GM21367 (cell line): ENCODE measurements at regions not wholly inside any gene's neighbourhood (a gene's known extent, or its start where the extent isn't known, plus 50 kb on each side); places are given as distances from the start of the nearest gene placed in this dataset.

Source experiments
- ATAC-seq: cut with Tn5 transposase; IDR thresholded peaks from one replicate; pipeline ENCODE4 v1.9.1; 2021; ENCODE audit not compliant: unreplicated experiment

GRCh38 chr10:59082249-59082648 is 94.2 kb upstream of the PHYHIPL start:
- no peak for ATAC-seq

- ATAC-seq, result no peak
These were observed 91.4 kb upstream of the PHYHIPL start for GRCh38 chr10:59085054-59085453.

- ATAC-seq, result no peak
These were observed 90.5 kb upstream of the PHYHIPL start for GRCh38 chr10:59085711-59086502.

DNA sequence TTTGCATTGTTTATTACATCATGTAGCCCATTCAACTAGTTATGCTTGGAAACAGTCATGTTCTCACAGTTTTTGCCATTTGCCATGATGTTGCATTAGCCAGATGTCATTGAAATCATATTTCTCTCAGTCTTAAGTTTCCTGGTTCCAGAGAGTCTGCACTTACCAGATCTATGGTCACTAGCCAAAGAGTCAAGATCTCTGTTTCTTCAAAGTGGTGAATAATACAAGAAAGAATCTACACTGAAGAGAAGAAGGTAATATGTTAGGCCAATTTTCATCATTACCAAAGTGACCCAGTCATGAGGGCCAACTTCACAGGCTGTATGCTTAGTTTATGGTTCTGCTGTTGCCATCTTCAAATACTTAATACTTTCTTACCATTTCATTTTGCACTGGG is 89.0 kb upstream of the PHYHIPL start:
- no peak for ATAC-seq

- no peak for ATAC-seq
These were observed 87.4 kb upstream of the PHYHIPL start for GRCh38 chr10:59088912-59089573.

GRCh38 chr10:59090817-59091622 is 85.4 kb upstream of the PHYHIPL start:
- no peak for ATAC-seq

- ATAC-seq, result no peak
These were observed 83.0 kb upstream of the PHYHIPL start for GRCh38 chr10:59093461-59093860.

GRCh38 chr10:59096631-59097030 is 79.8 kb upstream of the PHYHIPL start:
- ATAC-seq, result no peak

DNA sequence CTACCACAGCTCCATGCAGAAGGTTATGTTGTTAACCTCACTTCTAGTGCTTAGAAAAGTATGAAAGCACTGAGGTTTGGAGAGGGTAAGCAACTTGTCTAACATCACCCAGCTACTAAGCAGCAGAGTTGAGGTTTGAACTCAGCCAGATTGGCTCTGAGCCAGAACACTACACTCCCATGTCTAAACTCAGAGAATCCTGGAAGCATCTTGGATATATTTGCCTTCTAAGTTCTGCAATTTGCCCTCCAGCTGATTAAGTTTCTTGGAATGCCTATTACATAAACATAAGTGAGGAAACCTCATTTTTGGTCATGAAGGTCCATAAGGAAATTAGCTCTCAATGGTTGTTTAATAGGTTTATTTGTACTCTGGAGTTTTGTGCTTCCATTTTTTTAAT is 78.1 kb upstream of the PHYHIPL start:
- no peak for ATAC-seq

- no peak for ATAC-seq
These were observed 77.5 kb upstream of the PHYHIPL start for GRCh38 chr10:59098831-59099452.

DNA sequence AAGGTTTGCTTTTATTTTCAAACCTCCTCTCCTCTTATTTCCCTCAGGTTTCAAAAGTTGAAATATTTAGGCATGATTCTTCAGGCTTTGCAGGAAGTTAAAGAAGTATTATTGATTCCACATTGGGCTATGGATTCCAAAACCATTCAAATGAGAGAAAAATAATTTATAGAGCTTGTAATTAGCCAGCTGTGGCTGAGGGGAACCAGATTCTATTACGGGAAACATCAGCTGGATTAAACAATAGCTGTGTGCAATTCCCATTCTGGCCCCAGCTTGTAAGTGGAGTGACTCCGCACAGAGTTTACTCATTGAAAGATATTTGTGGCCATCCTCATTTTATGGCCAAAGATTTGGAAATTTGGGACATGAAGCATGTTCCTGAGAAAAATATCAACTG is 77.0 kb upstream of the PHYHIPL start:
- ATAC-seq, result no peak

DNA sequence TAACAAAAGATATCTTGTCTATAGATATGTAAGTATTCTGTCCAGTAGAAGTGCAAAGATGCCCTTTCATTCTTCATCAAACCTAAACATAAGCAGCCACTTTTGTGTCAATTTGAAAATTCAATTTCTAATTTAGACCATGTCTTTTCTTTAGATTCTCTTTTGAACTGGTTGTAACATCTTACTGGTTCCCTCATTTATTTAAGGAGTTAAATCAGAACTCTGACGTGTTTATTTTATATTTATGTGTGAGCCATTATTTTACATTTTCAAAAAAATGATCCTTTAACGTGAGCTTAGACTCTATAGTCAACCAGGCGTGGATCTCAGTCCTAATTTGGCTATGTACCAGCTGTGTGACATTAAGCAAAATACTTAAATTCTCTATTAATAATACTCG is 74.0 kb upstream of the PHYHIPL start:
- no peak for ATAC-seq

DNA sequence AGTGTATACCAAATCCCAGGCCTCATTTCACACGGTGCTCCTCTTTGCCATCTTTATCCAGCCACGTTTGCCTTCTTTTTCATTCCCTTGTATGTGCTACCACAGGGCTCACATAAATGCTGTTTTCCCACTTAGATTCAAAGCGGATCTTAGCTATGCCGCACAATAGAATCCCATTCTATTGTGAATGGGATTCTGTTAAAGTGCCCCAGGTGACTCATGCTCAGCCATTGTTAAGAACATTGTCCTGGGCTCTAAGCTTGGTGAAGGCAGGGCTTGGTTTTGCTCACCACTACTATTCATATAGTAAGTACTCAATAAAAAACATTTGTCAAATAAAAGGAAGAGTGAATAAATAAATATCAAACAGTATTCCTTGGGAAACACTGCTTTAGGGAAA is 72.3 kb upstream of the PHYHIPL start:
- no peak for ATAC-seq

GRCh38 chr10:59106441-59106840 is 70.0 kb upstream of the PHYHIPL start:
- no peak for ATAC-seq

- ATAC-seq, result no peak
These were observed 69.3 kb upstream of the PHYHIPL start for GRCh38 chr10:59107147-59107546.

- no peak for ATAC-seq
These were observed 68.1 kb upstream of the PHYHIPL start for GRCh38 chr10:59108296-59108870.

GRCh38 chr10:59108886-59109288 is 67.6 kb upstream of the PHYHIPL start:
- no peak for ATAC-seq

DNA sequence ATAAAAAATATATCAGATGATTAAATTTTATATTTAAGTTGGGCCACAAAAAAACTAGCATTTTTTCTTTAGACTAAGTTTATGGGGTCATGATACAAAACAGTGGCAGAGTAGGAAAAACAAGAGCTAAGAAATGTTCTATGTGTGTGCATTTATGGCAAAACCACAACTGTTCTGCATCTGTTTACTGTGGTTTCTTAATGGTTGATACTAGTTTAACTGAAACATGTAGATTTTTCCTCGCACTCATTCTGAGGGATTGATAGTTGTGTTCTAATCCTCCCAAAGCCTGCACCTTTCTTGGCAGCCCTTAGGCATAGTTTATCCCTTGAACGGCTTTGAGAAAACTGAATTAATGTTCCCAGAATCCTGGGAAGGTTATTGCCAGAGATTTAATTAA is 66.6 kb upstream of the PHYHIPL start:
- ATAC-seq, result no peak

DNA sequence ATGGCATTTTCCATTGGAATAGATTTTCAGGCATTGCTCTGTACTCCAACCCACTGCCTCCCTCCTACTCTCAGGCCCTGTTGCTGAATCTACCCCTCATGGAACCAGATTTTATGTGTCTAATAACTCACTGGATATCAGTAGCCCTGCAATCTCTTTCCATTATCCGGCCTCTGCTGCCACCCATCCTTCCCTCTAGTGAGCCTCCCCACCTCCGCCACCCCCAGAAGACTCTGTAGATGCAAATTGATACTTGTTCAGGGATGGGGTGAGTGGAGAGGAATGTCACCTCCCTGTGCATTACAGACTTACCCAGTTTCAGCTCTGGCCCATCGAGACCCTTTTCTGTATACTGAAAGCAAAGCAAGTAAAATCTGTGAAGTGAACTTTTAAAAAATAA is 52.3 kb upstream of the PHYHIPL start:
- no peak for ATAC-seq

GRCh38 chr10:59125666-59126065 is 50.8 kb upstream of the PHYHIPL start:
- no peak for ATAC-seq

DNA sequence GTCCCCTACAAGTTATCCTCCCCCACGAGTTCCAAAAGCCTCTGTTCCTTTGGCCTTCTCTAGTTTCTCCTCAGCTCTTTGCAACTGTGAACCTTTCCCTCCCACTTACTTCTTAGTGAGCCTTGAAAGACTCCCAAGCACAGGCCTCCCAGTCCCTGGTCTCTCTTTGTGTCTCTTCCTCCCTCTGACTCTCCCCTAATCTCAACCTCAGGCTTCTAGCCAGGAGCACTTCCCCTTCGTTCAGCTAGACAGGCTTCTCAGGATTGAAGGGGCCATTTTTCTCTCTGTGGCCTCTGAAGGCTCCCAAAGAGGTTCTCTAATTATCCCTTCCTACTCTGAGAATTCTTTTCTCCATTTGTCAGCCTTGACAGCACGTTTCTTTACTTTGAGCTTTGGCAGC is 50.2 kb upstream of the PHYHIPL start:
- ATAC-seq, result no peak
